K562 (cell line): ENCODE measurements at regions not wholly inside any gene's neighbourhood (a gene's known extent, or its start where the extent isn't known, plus 50 kb on each side); places are given as distances from the start of the nearest gene placed in this dataset.

Experiments
- ATAC-seq: fragments of 200-7000 bp; cut with Tn5 transposase; 3 replicates; pipeline ENCODE4 v1.9.1; 2020; ENCODE audit warnings: moderate library complexity
- BruUV-seq: library from RNA; stranded (reverse); fragments of 400-500 nt; replicated peaks from 2 replicates; lab custom pipeline; 2021; lab: Mats Ljungman, UMichigan
- CTCF ChIA-PET: fragments of 300-600 bp; formaldehyde crosslinking; extraction: SDS; loops from one replicate; lab custom pipeline; 2021; ENCODE audit warnings: low intra/inter-chr PET ratio; lab: Yijun Ruan, JAX
- POLR2A ChIA-PET: fragments of 300-600, 350-650 bp; sonication (Branson Sonifier 250); formaldehyde crosslinking; extraction: SDS; loops from one replicate; lab custom pipeline; 2021; ENCODE audit warnings: antibody characterized with exemption, inconsistent platforms; lab: Yijun Ruan, JAX
- DNase-seq, 4 experiments: peaks; one replicate each; pipeline versions ENCODE4 v3.0.0 to v3.0.0-alpha.2; 2011 to 2018; ENCODE audit warnings: low spot score in 3 of 4, mixed read lengths in 3 of 4; ENCODE audit errors: extremely low read depth in 1 of 4
- FAIRE-seq: peaks from 2 replicates; lab custom pipeline; 2011; peaks lifted over from hg19 to GRCh38; lab: Jason Lieb, UNC
- H2AFZ ChIP-seq: 2 replicates; pipeline ENCODE4 v1.6.0; 2011; ENCODE audit warnings: low read depth, low read length, control low read depth, inconsistent platforms
- H3K27ac ChIP-seq: fragments of 200-600 bp; 3 replicates; pipeline ENCODE4 v1.8.0; 2011; ENCODE audit warnings: low read depth, mild to moderate bottlenecking, control low read depth, inconsistent platforms, low read length, moderate library complexity, mixed read lengths; ENCODE audit errors: extremely low read depth
- H3K27me3 ChIP-seq, 2 experiments: fragments of 300-600 bp in 1 of 2; 2 replicates in 1 of 2; 3 replicates in 1 of 2; pipeline versions ENCODE4 v1.6.0 to v1.8.0; 2011; ENCODE audit warnings: inconsistent platforms in 2 of 2, low read length in 2 of 2, mild to moderate bottlenecking in 1 of 2, mixed read lengths in 1 of 2, moderate library complexity in 1 of 2; ENCODE audit not compliant: control insufficient read depth in 2 of 2, insufficient read depth in 2 of 2
- H3K36me3 ChIP-seq: fragments of 300-600 bp; 3 replicates; pipeline ENCODE4 v1.8.0; 2011; ENCODE audit warnings: mild to moderate bottlenecking, low read length, inconsistent platforms; ENCODE audit not compliant: control insufficient read depth, insufficient read depth
- H3K4me1 ChIP-seq, 2 experiments: fragments of 200-600 bp in 1 of 2; replicated peaks in 1 of 2; 2 replicates in 1 of 2; 3 replicates in 1 of 2; pipeline versions ENCODE4 v1.5.1 to v1.8.0; 2011; ENCODE audit warnings: inconsistent platforms in 2 of 2, low read length in 2 of 2, mild to moderate bottlenecking in 1 of 2, mixed read lengths in 1 of 2, moderate library complexity in 1 of 2; ENCODE audit not compliant: control insufficient read depth in 2 of 2, insufficient read depth in 2 of 2
- H3K4me2 ChIP-seq: 2 replicates; pipeline ENCODE4 v1.6.1; 2011; ENCODE audit warnings: low read length, control low read depth, inconsistent platforms, mixed read lengths; ENCODE audit not compliant: insufficient read depth
- H3K4me3 ChIP-seq: fragments of 200-600 bp; sonication (generic), shearing (Covaris generic); 2 replicates; pipeline ENCODE4 v1.5.1; 2016; ENCODE audit warnings: control low read depth, inconsistent platforms
- H3K79me2 ChIP-seq: fragments of 200-600 bp; 3 replicates; pipeline ENCODE4 v1.8.0; 2011; ENCODE audit warnings: low read length, inconsistent platforms; ENCODE audit not compliant: control insufficient read depth, insufficient read depth
- H3K9ac ChIP-seq, 2 experiments: 2 replicates each; pipeline versions ENCODE4 v1.6.0 to v1.6.1; 2011; ENCODE audit warnings: low read depth in 2 of 2, low read length in 2 of 2, control low read depth in 1 of 2, inconsistent platforms in 1 of 2, mild to moderate bottlenecking in 1 of 2, mixed read lengths in 1 of 2; ENCODE audit not compliant: insufficient read depth in 1 of 2
- H3K9me1 ChIP-seq: one replicate; pipeline ENCODE4 v1.6.0; 2011; ENCODE audit warnings: inconsistent platforms, mild to moderate bottlenecking, low read length, moderate library complexity; ENCODE audit not compliant: control insufficient read depth, insufficient read depth
- H3K9me3 ChIP-seq: replicated peaks from 2 replicates; pipeline ENCODE4 v1.5.1; 2011; ENCODE audit warnings: low read depth, low read length, inconsistent platforms; ENCODE audit not compliant: control insufficient read depth, insufficient read depth
- H4K20me1 ChIP-seq: replicated peaks from 2 replicates; pipeline ENCODE4 v1.6.1; 2011; ENCODE audit warnings: low read length, inconsistent platforms, mixed read lengths; ENCODE audit not compliant: control insufficient read depth, insufficient read depth
- ATF6 ChIP-seq: sonication (generic); formaldehyde crosslinking; IDR thresholded peaks from 2 replicates; pipeline ENCODE4 v1.4.0; 2020; ENCODE audit warnings: mild to moderate bottlenecking, missing genetic modification reagents
- CEBPB ChIP-seq: fragments of 450-650 bp; IDR thresholded peaks from 2 replicates; pipeline ENCODE4 v1.6.1; 2016; ENCODE audit warnings: missing genetic modification characterization, missing compliant biosample characterization
- ELF1 ChIP-seq: fragments of 200-800 bp; sonication (Bioruptor generic); IDR thresholded peaks from 2 replicates; pipeline ENCODE4 v1.6.1; 2016; ENCODE audit warnings: missing genetic modification characterization, missing compliant biosample characterization
- ETV1 ChIP-seq: fragments of 450-650 bp; conservative IDR thresholded peaks from 2 replicates; pipeline ENCODE4 v1.6.1; 2016; ENCODE audit warnings: missing genetic modification characterization, control low read depth, low read depth, missing compliant biosample characterization
- RFX5 ChIP-seq: IDR thresholded peaks from 2 replicates; pipeline ENCODE4 v1.6.1; 2011; ENCODE audit warnings: low read depth, mild to moderate bottlenecking, improper control_type of control experiment, low read length
- SNIP1 ChIP-seq: fragments of 450-650 bp; IDR thresholded peaks from 2 replicates; pipeline ENCODE4 v1.7.1; 2017; ENCODE audit warnings: low read depth, mild to moderate bottlenecking
- SRSF9 ChIP-seq: fragments of 200-400 bp; formaldehyde crosslinking; IDR thresholded peaks from 2 replicates; pipeline ENCODE4 v1.6.1; 2017; ENCODE audit warnings: low read depth, low read length, borderline replicate concordance
- XRCC3 ChIP-seq: fragments of 450-650 bp; IDR thresholded peaks from 2 replicates; pipeline ENCODE4 v1.6.1; 2017; ENCODE audit warnings: mild to moderate bottlenecking, moderate library complexity
- ZBTB5 ChIP-seq: fragments of 450-650 bp; IDR thresholded peaks from 2 replicates; pipeline ENCODE4 v1.6.1; 2017; ENCODE audit warnings: antibody characterized with exemption
- in situ Hi-C: fragments of 300-500 bp; cut with MboI; formaldehyde crosslinking; loops from 4 replicates; pipeline ENCODE4 v1.15.0; 2018; ENCODE audit warnings: inconsistent platforms, mixed read lengths
- intact Hi-C: fragments of 100-400 bp; cut with micrococcal nuclease; formaldehyde crosslinking; loops from 2 replicates; pipeline ENCODE4 v1.14.2; 2022
- TF ChIP-seq, protein P1 (sequence below): sonication (generic); formaldehyde crosslinking; IDR thresholded peaks from 2 replicates; pipeline ENCODE4 v1.8.1; 2023; ENCODE audit warnings: mild to moderate bottlenecking, missing genetic modification reagents

DNA sequence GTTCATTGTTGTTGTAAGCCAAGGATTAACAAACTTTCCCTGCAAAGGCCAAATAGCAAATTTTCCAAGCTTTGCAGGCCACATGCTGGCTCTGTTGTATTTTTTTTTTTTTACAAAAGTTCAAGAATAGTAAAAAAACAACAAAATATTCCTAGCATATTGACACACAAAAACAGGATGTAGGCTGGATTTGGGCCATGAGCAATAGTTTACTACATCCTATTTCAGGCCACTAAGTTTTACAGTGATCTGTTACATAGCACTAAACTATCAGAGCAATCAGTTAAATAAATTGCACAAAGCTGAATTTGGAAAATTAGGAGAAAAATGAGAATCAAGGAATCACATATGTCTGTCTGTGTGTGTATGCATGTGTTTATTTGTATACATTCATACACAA, 491.8 kb upstream of the GHITM start:
- FAIRE-seq (no peak), DNase-seq (no peak), ATAC-seq (no peak)
- H2AFZ ChIP-seq, result no peak overlapping the region
- no peaks in the 10 kb centered on the region for H3K4me1 ChIP-seq
- in situ Hi-C loops (no loop called here), intact Hi-C loops (no loop called here)
- no peak overlapping the region for H3K4me3 ChIP-seq
- POLR2A ChIA-PET, result no interaction called here
- H3K4me2 ChIP-seq, result no peak overlapping the region
- no peaks in the 10 kb centered on the region for H3K9me1 ChIP-seq
- no peaks in the 10 kb centered on the region for H3K79me2 ChIP-seq
- BruUV-seq, result no TSS peak
- no peak overlapping the region for H3K9ac ChIP-seq
- H3K9me3 ChIP-seq, result no peaks in the 10 kb centered on the region
- CTCF ChIA-PET, result no interaction called here
- H4K20me1 ChIP-seq, result no peaks in the 10 kb centered on the region
- no peaks in the 10 kb centered on the region for H3K36me3 ChIP-seq
- H3K27ac ChIP-seq, result no peak overlapping the region
- no peak for TF ChIP-seq ZBTB5
- TF ChIP-seq XRCC3, result no peak
- no peak for TF ChIP-seq RFX5
- TF ChIP-seq ETV1 (tag), result no peak
- no peak for TF ChIP-seq ATF6
- no peak for TF ChIP-seq CEBPB (tag)
- TF ChIP-seq SRSF9, result no peak
- no peak for TF ChIP-seq SNIP1
- TF ChIP-seq ELF1 (tag), result no peak
- TF ChIP-seq, protein P1, sequence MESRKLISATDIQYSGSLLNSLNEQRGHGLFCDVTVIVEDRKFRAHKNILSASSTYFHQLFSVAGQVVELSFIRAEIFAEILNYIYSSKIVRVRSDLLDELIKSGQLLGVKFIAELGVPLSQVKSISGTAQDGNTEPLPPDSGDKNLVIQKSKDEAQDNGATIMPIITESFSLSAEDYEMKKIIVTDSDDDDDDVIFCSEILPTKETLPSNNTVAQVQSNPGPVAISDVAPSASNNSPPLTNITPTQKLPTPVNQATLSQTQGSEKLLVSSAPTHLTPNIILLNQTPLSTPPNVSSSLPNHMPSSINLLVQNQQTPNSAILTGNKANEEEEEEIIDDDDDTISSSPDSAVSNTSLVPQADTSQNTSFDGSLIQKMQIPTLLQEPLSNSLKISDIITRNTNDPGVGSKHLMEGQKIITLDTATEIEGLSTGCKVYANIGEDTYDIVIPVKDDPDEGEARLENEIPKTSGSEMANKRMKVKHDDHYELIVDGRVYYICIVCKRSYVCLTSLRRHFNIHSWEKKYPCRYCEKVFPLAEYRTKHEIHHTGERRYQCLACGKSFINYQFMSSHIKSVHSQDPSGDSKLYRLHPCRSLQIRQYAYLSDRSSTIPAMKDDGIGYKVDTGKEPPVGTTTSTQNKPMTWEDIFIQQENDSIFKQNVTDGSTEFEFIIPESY (CRISPR knock-in tag), result no peak
- H3K27me3 ChIP-seq, result no peaks in the 10 kb centered on the region
